ENCODE measurements at regions not wholly inside any gene's neighbourhood (a gene's known extent, or its start where the extent isn't known, plus 50 kb on each side); places are given as distances from the start of the nearest gene placed in this dataset.

DNA sequence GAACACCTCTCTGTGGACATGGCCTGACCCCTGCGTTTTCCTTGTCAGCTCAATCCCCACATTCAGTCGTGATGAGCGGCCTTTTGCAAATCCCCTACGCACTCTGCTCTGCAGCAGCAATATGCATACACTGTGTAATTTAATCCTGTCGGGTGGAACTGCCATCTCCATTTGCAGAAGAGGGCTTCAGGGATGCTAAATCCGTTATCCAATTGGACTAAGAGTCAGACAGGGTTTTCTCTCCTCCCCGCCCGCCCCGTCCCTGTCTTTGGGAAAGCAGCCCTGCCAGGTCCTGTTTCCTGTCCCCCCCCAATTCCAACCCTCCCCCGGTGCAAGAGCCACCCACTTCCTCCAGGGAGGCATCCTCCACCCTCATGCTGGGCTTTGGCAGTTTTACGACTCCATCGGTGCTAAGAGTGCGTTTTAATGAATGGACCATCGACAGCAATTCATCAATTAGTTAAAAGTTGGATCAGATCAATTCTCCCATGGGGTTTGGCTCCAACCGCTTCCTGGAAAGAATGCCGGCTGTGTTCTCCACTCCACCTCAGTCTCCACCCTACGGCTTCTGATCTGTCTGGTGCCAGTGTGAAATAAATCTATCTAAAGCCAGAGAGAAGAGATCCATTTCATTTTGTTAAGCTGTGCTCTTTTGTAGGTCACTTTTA is 53.5 kb upstream of the ASAP2 start:
- H4K20me1 ChIP-seq (ENCODE audit: low read length): no peaks in the 10 kb centered on the region
- ChIA-PET POLR2A (ENCODE audit: unreplicated experiment) (no interaction called here), CTCF (no interaction called here)
- intact Hi-C loops (cut with micrococcal nuclease): no loop called here
- H3F3A ChIP-seq (ENCODE audit: low read length, unreplicated experiment): no peaks in the 10 kb centered on the region
- H3K4me3 ChIP-seq (ENCODE audit: low read length): no peak overlapping the region
- no peaks in the 10 kb centered on the region for H3K36me3 ChIP-seq (ENCODE audit: low read depth, low read length)
- H2AFZ ChIP-seq (ENCODE audit: low read length): no peak overlapping the region
- DNase-seq (no peak), ATAC-seq (no peak)
- BruUV-seq (replicated peaks): no TSS peak
- H3K27ac ChIP-seq (ENCODE audit: low read length): no peak overlapping the region
- H3K9me2 ChIP-seq (replicated peaks; ENCODE audit: low read length): no peaks in the 10 kb centered on the region
- no peaks in the 10 kb centered on the region for H3K9me3 ChIP-seq (ENCODE audit: low read length)
- no peak overlapping the region for H3K4me2 ChIP-seq (ENCODE audit: low read length)
- H3K9ac ChIP-seq (ENCODE audit: low read length): no peak overlapping the region
- no peaks in the 10 kb centered on the region for H3K27me3 ChIP-seq (ENCODE audit: low read length)
- TF ChIP-seq, protein P1, sequence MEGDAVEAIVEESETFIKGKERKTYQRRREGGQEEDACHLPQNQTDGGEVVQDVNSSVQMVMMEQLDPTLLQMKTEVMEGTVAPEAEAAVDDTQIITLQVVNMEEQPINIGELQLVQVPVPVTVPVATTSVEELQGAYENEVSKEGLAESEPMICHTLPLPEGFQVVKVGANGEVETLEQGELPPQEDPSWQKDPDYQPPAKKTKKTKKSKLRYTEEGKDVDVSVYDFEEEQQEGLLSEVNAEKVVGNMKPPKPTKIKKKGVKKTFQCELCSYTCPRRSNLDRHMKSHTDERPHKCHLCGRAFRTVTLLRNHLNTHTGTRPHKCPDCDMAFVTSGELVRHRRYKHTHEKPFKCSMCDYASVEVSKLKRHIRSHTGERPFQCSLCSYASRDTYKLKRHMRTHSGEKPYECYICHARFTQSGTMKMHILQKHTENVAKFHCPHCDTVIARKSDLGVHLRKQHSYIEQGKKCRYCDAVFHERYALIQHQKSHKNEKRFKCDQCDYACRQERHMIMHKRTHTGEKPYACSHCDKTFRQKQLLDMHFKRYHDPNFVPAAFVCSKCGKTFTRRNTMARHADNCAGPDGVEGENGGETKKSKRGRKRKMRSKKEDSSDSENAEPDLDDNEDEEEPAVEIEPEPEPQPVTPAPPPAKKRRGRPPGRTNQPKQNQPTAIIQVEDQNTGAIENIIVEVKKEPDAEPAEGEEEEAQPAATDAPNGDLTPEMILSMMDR (conservative IDR thresholded peaks at IDR 0.05; ENCODE audit: low read depth, low read length): no peak
- no peak for TF ChIP-seq EZH2 (IDR thresholded peaks at IDR 0.05; ENCODE audit: low read length, unreplicated experiment)
- no peak for TF ChIP-seq EZH2phosphoT487 (IDR thresholded peaks at IDR 0.05; ENCODE audit: borderline replicate concordance, low read length)
- H3K79me2 ChIP-seq (ENCODE audit: low read length): no peaks in the 10 kb centered on the region
- H3K4me1 ChIP-seq (ENCODE audit: insufficient read depth, low read length): no peaks in the 10 kb centered on the region

DNA sequence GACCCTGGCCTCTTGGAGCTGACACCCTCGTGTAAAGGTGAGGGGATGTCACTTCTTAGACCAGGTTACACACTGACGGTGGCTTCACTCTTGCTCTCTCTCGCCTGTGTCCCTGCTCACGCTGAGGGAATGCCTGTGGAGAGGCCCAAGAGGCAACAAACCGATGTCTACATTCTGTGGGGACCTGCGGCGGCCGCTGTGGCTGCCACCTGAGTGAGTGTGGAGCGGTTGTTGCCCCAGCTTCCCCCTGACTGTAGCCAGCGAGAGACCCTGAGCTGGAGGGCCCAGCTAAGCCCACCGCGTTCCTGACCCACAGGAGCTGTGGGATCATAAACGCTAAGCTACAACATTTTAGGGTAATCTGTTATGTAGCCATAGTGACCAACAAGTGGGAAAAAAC is 55.7 kb upstream of the ASAP2 start:
- no peak overlapping the region for H3K9ac ChIP-seq (ENCODE audit: low read length)
- CTCF ChIA-PET: no interaction called here
- H3K79me2 ChIP-seq (ENCODE audit: low read length): no peaks in the 10 kb centered on the region
- H3K27me3 ChIP-seq (ENCODE audit: low read length): no peaks in the 10 kb centered on the region
- no peak overlapping the region for H3K27ac ChIP-seq (ENCODE audit: low read length)
- H3K4me1 ChIP-seq (ENCODE audit: insufficient read depth, low read length): peaks cover 9% of the 10 kb centered on the region
- DNase-seq (no peak), ATAC-seq (no peak)
- no peaks in the 10 kb centered on the region for H3K9me3 ChIP-seq (ENCODE audit: low read length)
- H3K4me3 ChIP-seq (ENCODE audit: low read length): no peak overlapping the region
- no peaks in the 10 kb centered on the region for H3K36me3 ChIP-seq (ENCODE audit: low read depth, low read length)
- H2AFZ ChIP-seq (ENCODE audit: low read length): no peak overlapping the region
- TF ChIP-seq, protein P1 (conservative IDR thresholded peaks at IDR 0.05; ENCODE audit: low read depth, low read length): no peak
- TF ChIP-seq EZH2phosphoT487 (IDR thresholded peaks at IDR 0.05; ENCODE audit: borderline replicate concordance, low read length): no peak
- TF ChIP-seq EZH2 (IDR thresholded peaks at IDR 0.05; ENCODE audit: low read length, unreplicated experiment): no peak
- POLR2A ChIA-PET (ENCODE audit: unreplicated experiment): no interaction called here
- no TSS peak for BruUV-seq (replicated peaks)
- H4K20me1 ChIP-seq (ENCODE audit: low read length): no peaks in the 10 kb centered on the region
- no peaks in the 10 kb centered on the region for H3K9me2 ChIP-seq (replicated peaks; ENCODE audit: low read length)
- H3F3A ChIP-seq (ENCODE audit: low read length, unreplicated experiment): no peaks in the 10 kb centered on the region
- intact Hi-C loops (cut with micrococcal nuclease): no loop called here
- no peak overlapping the region for H3K4me2 ChIP-seq (ENCODE audit: low read length)

DNA sequence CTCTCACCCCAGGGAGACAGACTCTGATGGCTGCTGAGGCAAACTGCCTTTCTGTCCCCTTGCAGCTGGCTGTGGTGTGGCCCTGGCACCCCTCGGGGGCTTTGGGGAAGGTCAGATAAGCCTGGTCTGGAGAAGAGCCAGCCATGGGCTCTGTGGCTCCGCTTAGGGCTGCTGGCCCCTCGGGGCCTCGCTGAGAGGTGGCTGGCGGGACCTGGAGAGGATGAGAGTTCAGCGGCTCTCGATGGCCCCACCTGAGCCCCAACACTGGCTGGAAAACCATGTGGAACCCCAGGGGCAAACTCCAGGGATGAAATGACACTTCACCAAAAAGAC is 56.1 kb upstream of the ASAP2 start:
- H3F3A ChIP-seq (ENCODE audit: low read length, unreplicated experiment): no peaks in the 10 kb centered on the region
- H3K4me3 ChIP-seq (ENCODE audit: low read length): no peak overlapping the region
- H3K36me3 ChIP-seq (ENCODE audit: low read depth, low read length): no peaks in the 10 kb centered on the region
- H3K79me2 ChIP-seq (ENCODE audit: low read length): no peaks in the 10 kb centered on the region
- no peak overlapping the region for H3K9ac ChIP-seq (ENCODE audit: low read length)
- ChIA-PET POLR2A (ENCODE audit: unreplicated experiment) (no interaction called here), CTCF (no interaction called here)
- BruUV-seq (replicated peaks): no TSS peak
- no peak overlapping the region for H2AFZ ChIP-seq (ENCODE audit: low read length)
- ATAC-seq (no peak), DNase-seq (no peak)
- peaks cover 9% of the 10 kb centered on the region for H3K4me1 ChIP-seq (ENCODE audit: insufficient read depth, low read length)
- H3K9me2 ChIP-seq (replicated peaks; ENCODE audit: low read length): no peaks in the 10 kb centered on the region
- TF ChIP-seq EZH2 (IDR thresholded peaks at IDR 0.05; ENCODE audit: low read length, unreplicated experiment): no peak
- no peak for TF ChIP-seq EZH2phosphoT487 (IDR thresholded peaks at IDR 0.05; ENCODE audit: borderline replicate concordance, low read length)
- no peaks in the 10 kb centered on the region for H3K27me3 ChIP-seq (ENCODE audit: low read length)
- no peak overlapping the region for H3K4me2 ChIP-seq (ENCODE audit: low read length)
- H3K9me3 ChIP-seq (ENCODE audit: low read length): no peaks in the 10 kb centered on the region
- no peaks in the 10 kb centered on the region for H4K20me1 ChIP-seq (ENCODE audit: low read length)
- intact Hi-C loops (cut with micrococcal nuclease): no loop called here
- H3K27ac ChIP-seq (ENCODE audit: low read length): no peak overlapping the region

Data from PC-3 (cell line).